Fibroblast of villous mesenchyme (primary cell): ENCODE measurements at regions not wholly inside any gene's neighbourhood (a gene's known extent, or its start where the extent isn't known, plus 50 kb on each side); places are given as distances from the start of the nearest gene placed in this dataset. TPM values are rescaled to one million over a fixed set of nuclear protein-coding genes. Genes with fewer than 3 reads are reported as not detected.

Source experiments
- DNase-seq: peaks from one replicate; pipeline ENCODE4 v3.0.0-alpha.2; 2010; ENCODE audit warnings: low read depth
- H3K4me3 ChIP-seq: 2 replicates; pipeline ENCODE4 v1.5.1; 2011; ENCODE audit warnings: low read depth, mild to moderate bottlenecking, low read length
- CTCF ChIP-seq: IDR thresholded peaks from 2 replicates; pipeline ENCODE4 v1.5.1; 2012; ENCODE audit warnings: low read depth, mild to moderate bottlenecking, low read length; ENCODE audit not compliant: insufficient read depth
- small RNA-seq: library from RNA; depleted of rRNA; stranded (forward); fragments of <200 nt; gene quantifications from one replicate; pipeline ENCODE3, GENCODE V24; 2012

GRCh38 chr5:33370466-33370859, 70.3 kb upstream of the TARS1 start:
- no peak for TF ChIP-seq CTCF
- no peak for DNase-seq
- H3K4me3 ChIP-seq = no peak overlapping the region

DNA sequence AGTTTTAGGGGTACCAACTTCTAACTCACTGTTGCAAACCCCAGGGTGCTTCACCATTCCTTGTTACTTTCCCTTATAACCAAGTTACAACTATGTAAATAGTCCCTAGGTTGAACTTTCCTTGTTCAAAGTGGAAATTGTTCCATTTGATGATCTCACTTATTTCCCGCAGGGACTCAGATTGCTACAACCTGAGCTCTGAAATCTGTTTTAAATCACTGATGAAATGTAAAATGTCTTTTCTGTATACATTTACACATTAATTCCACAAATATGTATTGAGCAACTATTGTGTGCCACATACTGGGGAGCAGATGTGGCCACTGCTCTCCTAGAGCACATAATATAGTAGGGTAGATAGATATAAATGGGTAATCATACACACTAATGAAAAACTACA, 69.1 kb upstream of the TARS1 start:
- TF ChIP-seq CTCF = no peak
- DNase-seq = peak; percentile 65
- no peak overlapping the region for H3K4me3 ChIP-seq

GRCh38 chr5:33372721-33373472, 67.9 kb upstream of the TARS1 start:
- DNase-seq = no peak
- TF ChIP-seq CTCF = no peak
- no peak overlapping the region for H3K4me3 ChIP-seq

GRCh38 chr5:33375900-33376299, 64.9 kb upstream of the TARS1 start:
- H3K4me3 ChIP-seq = no peak overlapping the region
- DNase-seq = no peak
- TF ChIP-seq CTCF = no peak

- H3K4me3 ChIP-seq = no peak overlapping the region
- TF ChIP-seq CTCF = peak; percentile 62
- peak; percentile 32 for DNase-seq
Measured at GRCh38 chr5:33379757-33380156, 61.0 kb upstream of the TARS1 start.

DNA sequence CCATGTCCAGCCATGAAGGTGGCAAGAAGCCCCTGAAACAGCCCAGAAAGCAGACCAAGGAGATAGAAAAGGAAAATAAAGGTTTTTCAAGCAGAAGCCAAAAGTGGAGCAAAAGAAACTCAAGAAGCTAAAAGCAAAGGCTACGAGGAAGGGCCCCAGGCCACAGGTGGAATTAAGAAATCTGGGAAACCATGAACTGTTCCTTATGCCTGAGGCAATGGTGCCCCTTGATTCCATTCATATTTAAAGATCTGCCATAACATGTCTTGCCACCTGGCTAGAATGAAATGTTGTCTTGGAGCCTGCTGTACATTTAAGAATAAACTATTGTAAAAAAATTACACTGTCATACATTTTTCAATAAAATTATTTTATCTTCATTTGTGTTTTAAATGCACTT, 59.5 kb upstream of the TARS1 start:
- no peak overlapping the region for H3K4me3 ChIP-seq
- no peak for TF ChIP-seq CTCF
- DNase-seq = no peak

Small RNA genes lying in the stretch of these regions (small RNA-seq; reads per million reads assigned to genes)
- not detected for gene AC010343.2
- not detected for gene AC025459.1
